ENCODE measurements at regions not wholly inside any gene's neighbourhood (a gene's known extent, or its start where the extent isn't known, plus 50 kb on each side); places are given as distances from the start of the nearest gene placed in this dataset.
A peak's percentile ranks its signal among the peaks of the same experiment; 100 is the strongest.

DNA sequence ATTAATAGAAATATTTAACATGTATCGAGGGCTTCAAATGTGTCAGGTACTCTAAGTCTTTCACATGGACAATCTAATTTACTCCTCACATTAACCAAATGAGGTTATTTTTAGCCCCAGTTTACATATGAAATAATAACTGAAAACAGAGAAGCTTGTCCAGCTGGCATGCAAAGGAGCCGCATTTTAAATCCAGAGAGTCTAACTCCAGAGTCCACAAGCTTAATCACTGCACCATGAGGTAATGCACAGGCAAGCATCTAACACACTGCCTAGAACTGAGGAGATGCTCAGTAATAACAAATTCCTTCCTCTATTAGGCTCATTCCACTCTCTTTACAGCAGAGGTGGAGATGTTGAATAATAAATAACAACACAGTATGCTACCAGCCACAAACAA, 165.7 kb upstream of the GUCY1A2 start:
- Histone ChIP-seq H2AFZ (no peak overlapping the region), H4K20me1 (ENCODE audit: insufficient read depth) (no peaks in the 10 kb centered on the region), H3K4me1 (ENCODE audit: insufficient read depth) (no peaks in the 10 kb centered on the region), H3K9me2 (ENCODE audit: insufficient read depth) (no peaks in the 10 kb centered on the region), H3K9me3 (ENCODE audit: low read depth) (no peaks in the 10 kb centered on the region), H3K9ac (no peak overlapping the region), H3F3A (ENCODE audit: insufficient read depth) (no peaks in the 10 kb centered on the region), H3K36me3 (ENCODE audit: low read depth) (no peaks in the 10 kb centered on the region), H3K4me3 (no peak overlapping the region), H3K27ac (no peak overlapping the region), H3K79me2 (ENCODE audit: insufficient read depth) (no peaks in the 10 kb centered on the region), H3K27me3 (replicated peaks; ENCODE audit: insufficient read depth) (no peaks in the 10 kb centered on the region), H3K4me2 (ENCODE audit: unreplicated experiment) (no peak overlapping the region)
- 28 to 44% methylated on average over 2 of the region's 2 CpGs for WGBS, 2 experiments (ENCODE audit: low coverage in 1 of 2, low lambda C conversion rate in 2 of 2, missing lambda C conversion rate in 2 of 2)
- DNase-seq = no peak
- no peak for TF ChIP-seq EZH2phosphoT487 (IDR thresholded peaks at IDR 0.05; ENCODE audit: insufficient read depth, low read depth)
- TF ChIP-seq EZH2 (IDR thresholded peaks at IDR 0.05; ENCODE audit: insufficient read depth, poor library complexity, severe bottlenecking) = no peak
- in situ Hi-C loops (cut with MboI) = no loop called here

GRCh38 chr11:107182978-107183377, 164.7 kb upstream of the GUCY1A2 start:
- no peaks in the 10 kb centered on the region for H3K36me3 ChIP-seq (ENCODE audit: low read depth)
- no peaks in the 10 kb centered on the region for H3K27me3 ChIP-seq (replicated peaks; ENCODE audit: insufficient read depth)
- in situ Hi-C loops (cut with MboI) = no loop called here
- H3K9me3 ChIP-seq (ENCODE audit: low read depth) = no peaks in the 10 kb centered on the region
- no peaks in the 10 kb centered on the region for H3K4me1 ChIP-seq (ENCODE audit: insufficient read depth)
- no peak overlapping the region for H3K27ac ChIP-seq
- H2AFZ ChIP-seq = no peak overlapping the region
- no peaks in the 10 kb centered on the region for H3K79me2 ChIP-seq (ENCODE audit: insufficient read depth)
- TF ChIP-seq EZH2phosphoT487 (IDR thresholded peaks at IDR 0.05; ENCODE audit: insufficient read depth, low read depth) = no peak
- TF ChIP-seq EZH2 (IDR thresholded peaks at IDR 0.05; ENCODE audit: insufficient read depth, poor library complexity, severe bottlenecking) = no peak
- no peak overlapping the region for H3K4me2 ChIP-seq (ENCODE audit: unreplicated experiment)
- DNase-seq = peak; percentile 22
- no peaks in the 10 kb centered on the region for H3F3A ChIP-seq (ENCODE audit: insufficient read depth)
- no peaks in the 10 kb centered on the region for H4K20me1 ChIP-seq (ENCODE audit: insufficient read depth)
- no peak overlapping the region for H3K4me3 ChIP-seq
- H3K9me2 ChIP-seq (ENCODE audit: insufficient read depth) = no peaks in the 10 kb centered on the region
- H3K9ac ChIP-seq = no peak overlapping the region

DNA sequence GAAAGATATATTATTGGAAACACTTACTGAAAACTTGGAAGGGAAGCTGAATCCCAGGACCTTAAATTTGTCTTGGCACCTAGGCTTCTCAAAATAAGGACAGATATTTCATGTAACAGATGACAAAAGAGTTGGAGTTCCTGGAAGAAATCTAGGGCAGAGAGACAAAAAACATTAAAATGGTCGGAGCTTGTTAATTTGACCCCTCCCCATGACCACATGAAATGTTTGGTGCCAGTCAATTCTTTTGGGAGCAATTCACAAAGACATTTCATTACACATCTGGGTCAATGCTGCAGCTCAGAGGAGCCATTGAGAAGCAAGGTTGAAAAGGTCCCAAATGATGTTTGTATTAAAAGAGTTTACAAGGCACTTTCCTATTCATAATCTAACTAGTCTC, 162.0 kb upstream of the GUCY1A2 start:
- no peaks in the 10 kb centered on the region for H3K79me2 ChIP-seq (ENCODE audit: insufficient read depth)
- H2AFZ ChIP-seq = no peak overlapping the region
- no peak overlapping the region for H3K4me3 ChIP-seq
- H3K4me1 ChIP-seq (ENCODE audit: insufficient read depth) = no peaks in the 10 kb centered on the region
- no peak overlapping the region for H3K27ac ChIP-seq
- 0% methylated on average over 1 of the region's 1 CpG for WGBS, 2 experiments (ENCODE audit: low coverage in 1 of 2, low lambda C conversion rate in 2 of 2, missing lambda C conversion rate in 2 of 2)
- no peaks in the 10 kb centered on the region for H4K20me1 ChIP-seq (ENCODE audit: insufficient read depth)
- H3F3A ChIP-seq (ENCODE audit: insufficient read depth) = no peaks in the 10 kb centered on the region
- H3K36me3 ChIP-seq (ENCODE audit: low read depth) = no peaks in the 10 kb centered on the region
- no peaks in the 10 kb centered on the region for H3K9me3 ChIP-seq (ENCODE audit: low read depth)
- H3K9me2 ChIP-seq (ENCODE audit: insufficient read depth) = no peaks in the 10 kb centered on the region
- TF ChIP-seq EZH2phosphoT487 (IDR thresholded peaks at IDR 0.05; ENCODE audit: insufficient read depth, low read depth) (no peak), EZH2 (IDR thresholded peaks at IDR 0.05; ENCODE audit: insufficient read depth, poor library complexity, severe bottlenecking) (no peak)
- no peak for DNase-seq
- H3K9ac ChIP-seq = no peak overlapping the region
- no peaks in the 10 kb centered on the region for H3K27me3 ChIP-seq (replicated peaks; ENCODE audit: insufficient read depth)
- in situ Hi-C loops (cut with MboI) = no loop called here
- H3K4me2 ChIP-seq (ENCODE audit: unreplicated experiment) = no peak overlapping the region

DNA sequence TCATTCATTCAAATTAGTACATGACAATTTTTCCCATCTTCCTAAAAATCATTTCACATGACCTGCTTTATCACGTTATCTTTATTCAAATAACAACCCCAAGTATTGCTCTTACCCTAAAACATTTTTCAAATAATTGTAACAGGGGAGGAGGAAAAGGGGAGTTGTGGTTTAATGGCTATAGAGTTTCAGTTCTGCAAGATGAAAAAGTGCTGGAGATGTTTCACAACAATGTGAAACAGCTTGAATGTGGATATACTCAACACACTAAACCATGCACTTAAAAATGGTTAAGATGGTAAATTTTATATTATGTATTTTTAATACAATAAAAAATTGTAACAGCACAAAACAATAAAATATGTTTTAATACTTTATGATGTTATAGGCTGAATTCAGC, 161.6 kb upstream of the GUCY1A2 start:
- Histone ChIP-seq H3K4me3 (no peak overlapping the region), H3F3A (ENCODE audit: insufficient read depth) (no peaks in the 10 kb centered on the region), H3K36me3 (ENCODE audit: low read depth) (no peaks in the 10 kb centered on the region), H3K9me3 (ENCODE audit: low read depth) (no peaks in the 10 kb centered on the region), H4K20me1 (ENCODE audit: insufficient read depth) (no peaks in the 10 kb centered on the region), H3K79me2 (ENCODE audit: insufficient read depth) (no peaks in the 10 kb centered on the region), H2AFZ (no peak overlapping the region), H3K4me1 (ENCODE audit: insufficient read depth) (no peaks in the 10 kb centered on the region), H3K4me2 (ENCODE audit: unreplicated experiment) (no peak overlapping the region), H3K27ac (no peak overlapping the region), H3K9ac (no peak overlapping the region), H3K9me2 (ENCODE audit: insufficient read depth) (no peaks in the 10 kb centered on the region), H3K27me3 (replicated peaks; ENCODE audit: insufficient read depth) (no peaks in the 10 kb centered on the region)
- no peak for TF ChIP-seq EZH2 (IDR thresholded peaks at IDR 0.05; ENCODE audit: insufficient read depth, poor library complexity, severe bottlenecking)
- TF ChIP-seq EZH2phosphoT487 (IDR thresholded peaks at IDR 0.05; ENCODE audit: insufficient read depth, low read depth) = no peak
- DNase-seq = no peak
- 4 to 10% methylated on average over 1 of the region's 1 CpG for WGBS, 2 experiments (ENCODE audit: low coverage in 1 of 2, low lambda C conversion rate in 2 of 2, missing lambda C conversion rate in 2 of 2)
- in situ Hi-C loops (cut with MboI) = no loop called here

- Histone ChIP-seq H3K9me2 (ENCODE audit: insufficient read depth) (no peaks in the 10 kb centered on the region), H4K20me1 (ENCODE audit: insufficient read depth) (no peaks in the 10 kb centered on the region), H2AFZ (no peak overlapping the region), H3K9me3 (ENCODE audit: low read depth) (no peaks in the 10 kb centered on the region), H3K36me3 (ENCODE audit: low read depth) (no peaks in the 10 kb centered on the region), H3K27me3 (replicated peaks; ENCODE audit: insufficient read depth) (no peaks in the 10 kb centered on the region), H3K4me3 (no peak overlapping the region), H3K79me2 (ENCODE audit: insufficient read depth) (no peaks in the 10 kb centered on the region), H3K9ac (no peak overlapping the region), H3F3A (ENCODE audit: insufficient read depth) (no peaks in the 10 kb centered on the region), H3K4me2 (ENCODE audit: unreplicated experiment) (no peak overlapping the region), H3K27ac (no peak overlapping the region), H3K4me1 (ENCODE audit: insufficient read depth) (no peaks in the 10 kb centered on the region)
- 69 to 72% methylated on average over 15 of the region's 15 CpGs for WGBS, 2 experiments (ENCODE audit: low coverage in 1 of 2, low lambda C conversion rate in 2 of 2, missing lambda C conversion rate in 2 of 2)
- no peak for DNase-seq
- in situ Hi-C loops (cut with MboI) = no loop called here
- TF ChIP-seq EZH2 (IDR thresholded peaks at IDR 0.05; ENCODE audit: insufficient read depth, poor library complexity, severe bottlenecking) = no peak
- TF ChIP-seq EZH2phosphoT487 (IDR thresholded peaks at IDR 0.05; ENCODE audit: insufficient read depth, low read depth) = no peak
Measured at GRCh38 chr11:107177106-107177477, 158.8 kb upstream of the GUCY1A2 start.
